ENCODE measurements at regions not wholly inside any gene's neighbourhood (a gene's known extent, or its start where the extent isn't known, plus 50 kb on each side); places are given as distances from the start of the nearest gene placed in this dataset.

DNA sequence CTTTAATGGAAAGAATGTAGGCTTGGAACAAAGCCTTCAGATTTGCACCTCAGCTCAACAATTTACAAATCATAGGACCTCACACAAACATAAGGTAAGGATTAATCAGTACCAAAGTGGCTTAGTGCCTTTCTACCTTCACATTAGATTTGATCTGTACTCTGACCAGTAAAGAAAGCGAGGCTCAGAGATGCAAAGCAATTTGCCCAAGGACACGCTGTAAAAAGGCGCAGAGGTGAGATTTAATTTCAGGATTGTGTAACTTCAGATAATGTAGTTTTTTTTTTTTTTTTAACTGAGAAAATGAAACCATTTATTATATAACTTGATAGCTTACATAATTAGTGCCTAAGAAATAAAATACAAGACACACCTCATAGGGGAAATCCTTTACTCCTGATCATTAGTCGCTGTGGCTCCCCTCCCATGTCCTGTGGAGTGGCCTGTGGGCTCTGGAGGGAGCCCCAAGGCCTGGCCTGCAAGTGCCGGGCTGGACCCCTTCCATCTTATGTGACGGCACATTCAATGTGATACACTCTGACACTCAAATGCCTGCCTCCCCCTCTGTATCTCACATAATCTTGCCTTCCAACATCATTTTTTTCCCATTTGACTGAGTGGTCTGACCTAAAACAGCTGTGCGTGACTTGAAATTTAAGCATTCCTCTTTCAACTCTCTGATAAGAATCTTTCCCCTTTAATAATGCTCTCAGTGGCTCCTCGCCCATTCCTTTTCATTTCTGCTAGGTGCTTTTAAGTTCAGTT is 426.5 kb upstream of the DAB1 start:
- intact Hi-C loops (cut with micrococcal nuclease): no loop called here
- DNase-seq (no peak), ATAC-seq (no peak)
- Histone ChIP-seq H3K79me2 (ENCODE audit: low read length) (no peaks in the 10 kb centered on the region), H3K4me1 (ENCODE audit: insufficient read depth, low read length) (no peaks in the 10 kb centered on the region), H3F3A (ENCODE audit: low read length, unreplicated experiment) (no peaks in the 10 kb centered on the region), H3K4me2 (ENCODE audit: low read length) (no peak overlapping the region), H3K36me3 (ENCODE audit: low read depth, low read length) (no peaks in the 10 kb centered on the region), H3K27ac (ENCODE audit: low read length) (no peak overlapping the region), H3K9ac (ENCODE audit: low read length) (no peak overlapping the region), H3K27me3 (ENCODE audit: low read length) (no peaks in the 10 kb centered on the region), H2AFZ (ENCODE audit: low read length) (no peak overlapping the region), H4K20me1 (ENCODE audit: low read length) (no peaks in the 10 kb centered on the region), H3K4me3 (ENCODE audit: low read length) (no peak overlapping the region), H3K9me2 (replicated peaks; ENCODE audit: low read length) (no peaks in the 10 kb centered on the region), H3K9me3 (ENCODE audit: low read length) (no peaks in the 10 kb centered on the region)
- BruUV-seq (replicated peaks): no TSS peak
- POLR2A ChIA-PET (ENCODE audit: unreplicated experiment): no interaction called here
- TF ChIP-seq EZH2 (IDR thresholded peaks at IDR 0.05; ENCODE audit: low read length, unreplicated experiment) (no peak), EZH2phosphoT487 (IDR thresholded peaks at IDR 0.05; ENCODE audit: borderline replicate concordance, low read length) (no peak)
- TF ChIP-seq, protein P1, sequence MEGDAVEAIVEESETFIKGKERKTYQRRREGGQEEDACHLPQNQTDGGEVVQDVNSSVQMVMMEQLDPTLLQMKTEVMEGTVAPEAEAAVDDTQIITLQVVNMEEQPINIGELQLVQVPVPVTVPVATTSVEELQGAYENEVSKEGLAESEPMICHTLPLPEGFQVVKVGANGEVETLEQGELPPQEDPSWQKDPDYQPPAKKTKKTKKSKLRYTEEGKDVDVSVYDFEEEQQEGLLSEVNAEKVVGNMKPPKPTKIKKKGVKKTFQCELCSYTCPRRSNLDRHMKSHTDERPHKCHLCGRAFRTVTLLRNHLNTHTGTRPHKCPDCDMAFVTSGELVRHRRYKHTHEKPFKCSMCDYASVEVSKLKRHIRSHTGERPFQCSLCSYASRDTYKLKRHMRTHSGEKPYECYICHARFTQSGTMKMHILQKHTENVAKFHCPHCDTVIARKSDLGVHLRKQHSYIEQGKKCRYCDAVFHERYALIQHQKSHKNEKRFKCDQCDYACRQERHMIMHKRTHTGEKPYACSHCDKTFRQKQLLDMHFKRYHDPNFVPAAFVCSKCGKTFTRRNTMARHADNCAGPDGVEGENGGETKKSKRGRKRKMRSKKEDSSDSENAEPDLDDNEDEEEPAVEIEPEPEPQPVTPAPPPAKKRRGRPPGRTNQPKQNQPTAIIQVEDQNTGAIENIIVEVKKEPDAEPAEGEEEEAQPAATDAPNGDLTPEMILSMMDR (conservative IDR thresholded peaks at IDR 0.05; ENCODE audit: low read depth, low read length): no peak
- CTCF ChIA-PET: no interaction called here

DNA sequence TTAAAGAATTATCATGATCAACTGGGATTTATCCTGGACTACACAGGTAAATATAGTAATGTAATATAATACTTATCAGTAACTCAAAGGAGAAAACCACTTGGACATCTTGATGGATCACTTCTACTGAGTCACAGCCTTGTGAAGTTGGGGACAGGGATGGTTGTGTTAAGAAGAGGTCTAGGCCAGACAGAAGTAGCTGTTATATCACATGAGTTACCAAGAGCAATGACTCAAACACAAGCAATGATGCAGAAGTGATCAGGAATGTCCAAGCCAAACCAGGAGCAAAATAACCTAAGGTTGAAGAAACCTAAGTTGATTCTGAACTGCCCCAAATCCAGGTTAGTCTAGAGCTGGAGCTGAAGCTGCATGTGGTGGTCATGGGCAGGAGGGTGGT is 424.5 kb upstream of the DAB1 start:
- BruUV-seq (replicated peaks): no TSS peak
- POLR2A ChIA-PET (ENCODE audit: unreplicated experiment): no interaction called here
- CTCF ChIA-PET: no interaction called here
- no peaks in the 10 kb centered on the region for H3K4me1 ChIP-seq (ENCODE audit: insufficient read depth, low read length)
- H3K9me2 ChIP-seq (replicated peaks; ENCODE audit: low read length): no peaks in the 10 kb centered on the region
- no peak overlapping the region for H3K4me3 ChIP-seq (ENCODE audit: low read length)
- no peaks in the 10 kb centered on the region for H3K27me3 ChIP-seq (ENCODE audit: low read length)
- TF ChIP-seq, protein P1 (conservative IDR thresholded peaks at IDR 0.05; ENCODE audit: low read depth, low read length): no peak
- TF ChIP-seq EZH2 (IDR thresholded peaks at IDR 0.05; ENCODE audit: low read length, unreplicated experiment) (no peak), EZH2phosphoT487 (IDR thresholded peaks at IDR 0.05; ENCODE audit: borderline replicate concordance, low read length) (no peak)
- ATAC-seq (no peak), DNase-seq (no peak)
- H3K36me3 ChIP-seq (ENCODE audit: low read depth, low read length): no peaks in the 10 kb centered on the region
- H3F3A ChIP-seq (ENCODE audit: low read length, unreplicated experiment): no peaks in the 10 kb centered on the region
- H3K27ac ChIP-seq (ENCODE audit: low read length): no peak overlapping the region
- no peak overlapping the region for H3K4me2 ChIP-seq (ENCODE audit: low read length)
- no peak overlapping the region for H3K9ac ChIP-seq (ENCODE audit: low read length)
- peaks cover 8% of the 10 kb centered on the region; the same call in 1 of the 2 replicates for H3K9me3 ChIP-seq (ENCODE audit: low read length)
- H4K20me1 ChIP-seq (ENCODE audit: low read length): no peaks in the 10 kb centered on the region
- no peak overlapping the region for H2AFZ ChIP-seq (ENCODE audit: low read length)
- no peaks in the 10 kb centered on the region for H3K79me2 ChIP-seq (ENCODE audit: low read length)
- intact Hi-C loops (cut with micrococcal nuclease): no loop called here

DNA sequence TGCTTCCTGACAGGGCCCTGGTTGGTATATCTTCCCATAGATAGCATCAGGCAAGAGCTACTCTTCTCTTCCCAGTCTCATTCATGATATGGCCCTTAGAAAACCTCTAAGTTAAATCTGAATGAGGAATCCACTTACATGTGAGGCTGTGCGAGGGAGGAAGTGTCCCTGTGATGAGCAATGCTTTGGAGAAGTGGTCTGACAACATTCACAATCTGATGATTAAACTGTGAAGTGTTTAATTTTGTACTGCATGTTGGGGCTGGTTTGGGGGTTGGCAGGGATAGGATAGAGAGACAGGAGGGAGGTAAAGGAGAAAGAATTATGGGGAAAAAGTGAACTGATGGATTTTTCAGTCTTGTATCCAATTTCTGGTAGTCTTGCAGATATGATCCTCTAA is 421.2 kb upstream of the DAB1 start:
- Histone ChIP-seq H3K4me3 (ENCODE audit: low read length) (no peak overlapping the region), H3K4me2 (ENCODE audit: low read length) (no peak overlapping the region)

More for the DNA sequence above, 421.2 kb upstream of the DAB1 start:
- no peak for DNase-seq
- H3K36me3 ChIP-seq (ENCODE audit: low read depth, low read length): no peaks in the 10 kb centered on the region
- ATAC-seq: no peak
- H3K27me3 ChIP-seq (ENCODE audit: low read length): no peaks in the 10 kb centered on the region
- H4K20me1 ChIP-seq (ENCODE audit: low read length): no peaks in the 10 kb centered on the region
- H3K9ac ChIP-seq (ENCODE audit: low read length): no peak overlapping the region
- H3K79me2 ChIP-seq (ENCODE audit: low read length): no peaks in the 10 kb centered on the region
- H2AFZ ChIP-seq (ENCODE audit: low read length): no peak overlapping the region
- intact Hi-C loops (cut with micrococcal nuclease): no loop called here
- TF ChIP-seq EZH2phosphoT487 (IDR thresholded peaks at IDR 0.05; ENCODE audit: borderline replicate concordance, low read length) (no peak), EZH2 (IDR thresholded peaks at IDR 0.05; ENCODE audit: low read length, unreplicated experiment) (no peak)
- TF ChIP-seq, protein P1 (conservative IDR thresholded peaks at IDR 0.05; ENCODE audit: low read depth, low read length): no peak
- H3F3A ChIP-seq (ENCODE audit: low read length, unreplicated experiment): no peaks in the 10 kb centered on the region
- no TSS peak for BruUV-seq (replicated peaks)
- CTCF ChIA-PET: no interaction called here
- POLR2A ChIA-PET (ENCODE audit: unreplicated experiment): no interaction called here
- H3K27ac ChIP-seq (ENCODE audit: low read length): no peak overlapping the region
- H3K9me3 ChIP-seq (ENCODE audit: low read length): peaks cover 8% of the 10 kb centered on the region; the same call in 1 of the 2 replicates
- H3K4me1 ChIP-seq (ENCODE audit: insufficient read depth, low read length): no peaks in the 10 kb centered on the region
- no peaks in the 10 kb centered on the region for H3K9me2 ChIP-seq (replicated peaks; ENCODE audit: low read length)

All from PC-3 (cell line).